Parathyroid adenoma (tissue), 2 donors: ENCODE measurements at regions not wholly inside any gene's neighbourhood (a gene's known extent, or its start where the extent isn't known, plus 50 kb on each side); places are given as distances from the start of the nearest gene placed in this dataset.

Experiments used
- H2AFZ ChIP-seq: fragments of 300-600 bp; sonication (generic); one replicate; pipeline ENCODE4 v1.7.0; 2017; ENCODE audit warnings: antibody characterized with exemption, mild to moderate bottlenecking
- H3K27ac ChIP-seq: fragments of 300-600 bp; sonication (generic); one replicate; pipeline ENCODE4 v1.7.0; 2017
- H3K27me3 ChIP-seq: fragments of 300-600 bp; sonication (generic); one replicate; pipeline ENCODE4 v1.7.0; 2017; ENCODE audit warnings: low read length; ENCODE audit not compliant: control insufficient read depth, insufficient read depth
- H3K36me3 ChIP-seq: fragments of 300-600 bp; sonication (generic); one replicate; pipeline ENCODE4 v1.7.0; 2017; ENCODE audit warnings: low read length; ENCODE audit not compliant: control insufficient read depth, insufficient read depth
- H3K4me1 ChIP-seq: fragments of 300-600 bp; sonication (generic); one replicate; pipeline ENCODE4 v1.7.0; 2017; ENCODE audit warnings: control low read depth
- H3K4me2 ChIP-seq: fragments of 300-600 bp; sonication (generic); one replicate; pipeline ENCODE4 v1.7.0; 2017; ENCODE audit warnings: low read length
- H3K4me3 ChIP-seq: fragments of 300-600 bp; sonication (generic); one replicate; pipeline ENCODE4 v1.7.0; 2017; ENCODE audit warnings: low read depth, low read length
- H3K79me2 ChIP-seq: fragments of 300-600 bp; sonication (generic); one replicate; pipeline ENCODE4 v1.7.0; 2017; ENCODE audit warnings: control low read depth
- H3K9ac ChIP-seq: fragments of 300-600 bp; sonication (generic); one replicate; pipeline ENCODE4 v1.7.0; 2017; ENCODE audit warnings: mild to moderate bottlenecking
- H3K9me3 ChIP-seq: fragments of 300-600 bp; sonication (generic); one replicate; pipeline ENCODE4 v1.7.0; 2017; ENCODE audit warnings: low read length; ENCODE audit not compliant: control insufficient read depth
- TF ChIP-seq, protein P1 (sequence below): fragments of 300-600 bp; sonication (generic); IDR thresholded peaks from one replicate; pipeline ENCODE4 v1.7.0; 2017; ENCODE audit warnings: antibody characterized with exemption, mild to moderate bottlenecking
- donor health status: primary hyperparathyroidism.

DNA sequence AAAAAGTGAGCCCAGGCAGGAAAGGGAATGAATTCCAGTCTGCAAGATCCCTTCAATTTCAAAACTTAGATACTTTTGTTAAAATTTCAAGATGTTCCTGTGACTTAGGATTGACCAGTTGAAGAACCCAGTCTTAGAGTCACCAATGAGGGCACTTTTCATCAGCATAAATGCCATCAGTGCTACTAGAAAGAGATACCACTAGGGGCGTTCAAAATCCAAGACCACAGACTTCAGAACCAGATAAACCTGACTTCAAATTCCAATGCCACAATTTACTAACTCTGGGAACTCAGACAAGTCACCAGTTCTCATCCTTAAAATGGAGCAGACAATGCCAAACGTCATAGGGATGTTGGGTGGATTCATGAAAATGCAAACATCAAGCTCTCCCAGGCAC, 523.2 kb downstream of the BUD13 start:
- Histone ChIP-seq H3K4me2 (no peak overlapping the region), H3K27ac (no peak overlapping the region), H3K9ac (no peak overlapping the region), H2AFZ (no peak overlapping the region), H3K36me3 (no peaks in the 10 kb centered on the region), H3K4me1 (no peaks in the 10 kb centered on the region), H3K4me3 (no peak overlapping the region), H3K79me2 (no peaks in the 10 kb centered on the region), H3K27me3 (no peaks in the 10 kb centered on the region), H3K9me3 (no peaks in the 10 kb centered on the region)
- TF ChIP-seq, protein P1, sequence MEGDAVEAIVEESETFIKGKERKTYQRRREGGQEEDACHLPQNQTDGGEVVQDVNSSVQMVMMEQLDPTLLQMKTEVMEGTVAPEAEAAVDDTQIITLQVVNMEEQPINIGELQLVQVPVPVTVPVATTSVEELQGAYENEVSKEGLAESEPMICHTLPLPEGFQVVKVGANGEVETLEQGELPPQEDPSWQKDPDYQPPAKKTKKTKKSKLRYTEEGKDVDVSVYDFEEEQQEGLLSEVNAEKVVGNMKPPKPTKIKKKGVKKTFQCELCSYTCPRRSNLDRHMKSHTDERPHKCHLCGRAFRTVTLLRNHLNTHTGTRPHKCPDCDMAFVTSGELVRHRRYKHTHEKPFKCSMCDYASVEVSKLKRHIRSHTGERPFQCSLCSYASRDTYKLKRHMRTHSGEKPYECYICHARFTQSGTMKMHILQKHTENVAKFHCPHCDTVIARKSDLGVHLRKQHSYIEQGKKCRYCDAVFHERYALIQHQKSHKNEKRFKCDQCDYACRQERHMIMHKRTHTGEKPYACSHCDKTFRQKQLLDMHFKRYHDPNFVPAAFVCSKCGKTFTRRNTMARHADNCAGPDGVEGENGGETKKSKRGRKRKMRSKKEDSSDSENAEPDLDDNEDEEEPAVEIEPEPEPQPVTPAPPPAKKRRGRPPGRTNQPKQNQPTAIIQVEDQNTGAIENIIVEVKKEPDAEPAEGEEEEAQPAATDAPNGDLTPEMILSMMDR, result no peak

DNA sequence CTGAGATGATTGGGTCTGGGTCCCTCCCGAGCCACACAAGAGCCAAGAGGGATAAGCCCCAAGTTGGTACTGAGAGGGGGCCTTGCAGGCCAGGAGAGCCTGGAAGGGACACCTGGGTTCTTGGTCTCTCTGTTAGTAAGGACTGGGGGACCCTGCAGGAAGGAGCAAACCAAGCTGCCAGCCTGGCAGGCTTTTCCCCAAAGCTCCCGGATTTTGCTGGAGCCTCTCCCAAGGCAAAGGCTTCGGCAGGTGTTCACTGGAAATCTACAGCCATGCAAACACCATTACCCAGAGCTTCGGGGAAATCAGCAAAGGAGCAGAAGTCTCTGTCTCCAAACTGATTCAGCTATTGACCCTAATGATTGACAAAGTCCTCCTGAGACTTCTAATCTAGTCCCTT, 527.9 kb downstream of the BUD13 start:
- no peak overlapping the region for H3K4me2 ChIP-seq
- TF ChIP-seq, protein P1, result no peak
- H3K4me1 ChIP-seq, result no peaks in the 10 kb centered on the region
- no peaks in the 10 kb centered on the region for H3K79me2 ChIP-seq
- H3K27me3 ChIP-seq, result no peaks in the 10 kb centered on the region
- no peak overlapping the region for H3K4me3 ChIP-seq
- no peak overlapping the region for H2AFZ ChIP-seq
- H3K27ac ChIP-seq, result no peak overlapping the region
- no peaks in the 10 kb centered on the region for H3K36me3 ChIP-seq
- no peak overlapping the region for H3K9ac ChIP-seq
- H3K9me3 ChIP-seq, result no peaks in the 10 kb centered on the region

DNA sequence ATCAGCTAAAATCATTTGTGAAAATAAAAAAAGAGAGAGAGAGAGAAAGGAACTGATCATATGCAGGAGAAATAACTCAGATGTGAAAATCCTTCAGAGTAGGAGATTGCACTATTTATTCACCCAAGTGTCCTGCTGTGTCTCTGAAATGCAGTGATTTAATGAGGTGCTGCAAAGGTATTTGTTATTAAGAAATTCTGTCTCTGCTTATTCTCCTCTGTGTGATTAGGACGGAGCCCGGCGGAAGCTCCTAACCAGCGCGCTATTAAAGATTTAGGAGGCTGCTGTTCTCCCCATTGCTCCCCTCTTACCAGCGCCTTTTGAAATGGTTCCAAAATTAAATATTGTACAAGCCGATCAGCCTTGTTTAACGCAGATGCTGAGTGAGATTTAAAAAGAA, 528.3 kb downstream of the BUD13 start:
- TF ChIP-seq, protein P1, result no peak
- no peaks in the 10 kb centered on the region for H3K36me3 ChIP-seq
- no peaks in the 10 kb centered on the region for H3K9me3 ChIP-seq
- H3K4me1 ChIP-seq, result no peaks in the 10 kb centered on the region
- H3K27ac ChIP-seq, result no peak overlapping the region
- H3K4me3 ChIP-seq, result no peak overlapping the region
- H3K27me3 ChIP-seq, result no peaks in the 10 kb centered on the region
- H3K9ac ChIP-seq, result no peak overlapping the region
- H3K79me2 ChIP-seq, result no peaks in the 10 kb centered on the region
- H3K4me2 ChIP-seq, result no peak overlapping the region
- H2AFZ ChIP-seq, result no peak overlapping the region

DNA sequence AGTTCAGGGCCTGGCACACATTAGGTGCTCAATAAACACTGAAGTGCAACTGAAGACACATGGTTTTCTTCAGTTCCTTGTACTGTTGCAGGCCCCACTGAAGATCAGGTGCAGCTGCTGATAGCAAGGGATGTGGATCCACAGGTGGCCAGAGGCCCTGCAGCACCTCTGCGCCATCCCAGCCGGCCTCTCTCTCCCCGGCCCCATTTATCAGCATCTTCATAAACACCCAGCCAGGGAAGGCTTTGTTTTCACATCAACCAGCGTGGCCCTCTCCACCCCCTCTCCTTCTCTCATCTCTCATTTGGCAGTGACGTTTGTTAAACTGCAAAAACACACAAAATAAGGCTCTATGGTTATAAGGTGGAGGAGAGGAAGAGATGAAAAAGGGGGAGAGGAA, 528.8 kb downstream of the BUD13 start:
- no peak overlapping the region for H3K27ac ChIP-seq
- TF ChIP-seq, protein P1, result no peak

DNA sequence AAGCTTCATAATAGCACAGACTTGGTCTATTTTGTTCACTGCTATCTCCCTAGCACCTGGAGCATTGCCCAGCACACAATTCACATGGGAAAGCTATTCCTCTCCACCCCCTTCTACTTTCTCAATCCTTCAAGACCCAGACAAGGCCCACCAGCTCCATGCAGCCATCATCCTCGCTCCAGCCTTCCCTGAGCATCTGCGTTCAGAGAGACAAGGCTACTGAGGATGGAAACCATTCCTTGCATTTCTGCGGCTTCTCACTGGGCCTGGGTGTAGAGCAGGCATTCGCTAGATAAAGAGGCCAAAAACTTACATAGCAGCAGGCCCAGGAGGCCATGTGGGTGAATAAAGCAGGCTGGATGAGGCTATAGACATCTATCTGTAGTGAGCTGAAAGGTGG, 530.8 kb downstream of the BUD13 start:
- TF ChIP-seq, protein P1, result no peak
- H3K4me3 ChIP-seq, result no peak overlapping the region
- H2AFZ ChIP-seq, result no peak overlapping the region
- no peak overlapping the region for H3K9ac ChIP-seq
- H3K27me3 ChIP-seq, result no peaks in the 10 kb centered on the region
- H3K27ac ChIP-seq, result no peak overlapping the region
- no peak overlapping the region for H3K4me2 ChIP-seq
- no peaks in the 10 kb centered on the region for H3K36me3 ChIP-seq
- no peaks in the 10 kb centered on the region for H3K9me3 ChIP-seq
- no peaks in the 10 kb centered on the region for H3K4me1 ChIP-seq
- no peaks in the 10 kb centered on the region for H3K79me2 ChIP-seq

More for the DNA sequence above, 528.8 kb downstream of the BUD13 start:
- Histone ChIP-seq H3K36me3 (no peaks in the 10 kb centered on the region), H3K4me3 (no peak overlapping the region), H3K9ac (no peak overlapping the region), H3K4me1 (no peaks in the 10 kb centered on the region), H2AFZ (no peak overlapping the region), H3K79me2 (no peaks in the 10 kb centered on the region), H3K9me3 (no peaks in the 10 kb centered on the region), H3K4me2 (no peak overlapping the region), H3K27me3 (no peaks in the 10 kb centered on the region)
